HG03196 (cell line): ENCODE measurements at regions not wholly inside any gene's neighbourhood (a gene's known extent, or its start where the extent isn't known, plus 50 kb on each side); places are given as distances from the start of the nearest gene placed in this dataset.
"Not testable (repeated sequence)": the region's sequence is repeated elsewhere in the genome, so short reads cannot be mapped to it uniquely, and the experiment has no call there.

ENCODE experiments used
- ATAC-seq: cut with Tn5 transposase; IDR thresholded peaks from one replicate; pipeline ENCODE4 v1.9.1; 2021; ENCODE audit not compliant: unreplicated experiment

DNA sequence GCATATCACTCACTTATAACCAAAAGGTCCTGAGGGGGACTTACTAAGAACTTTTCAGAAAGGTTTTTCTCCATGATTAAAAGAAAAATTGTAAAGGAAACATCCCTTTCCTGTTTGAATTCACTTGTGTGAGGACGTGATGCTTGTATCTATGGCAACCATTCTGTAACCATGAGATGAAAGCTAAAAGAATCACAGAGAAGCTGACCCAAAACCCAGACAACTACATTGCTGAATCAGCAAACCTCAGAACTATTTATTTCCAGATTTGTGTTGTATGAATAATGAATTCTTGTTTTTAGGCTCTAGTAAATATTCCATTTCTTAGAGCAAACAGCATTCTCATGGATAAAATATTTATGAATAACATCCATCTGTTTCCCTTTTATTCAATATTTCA is 91.2 kb downstream of the RCHY1 start:
- no peak for ATAC-seq

DNA sequence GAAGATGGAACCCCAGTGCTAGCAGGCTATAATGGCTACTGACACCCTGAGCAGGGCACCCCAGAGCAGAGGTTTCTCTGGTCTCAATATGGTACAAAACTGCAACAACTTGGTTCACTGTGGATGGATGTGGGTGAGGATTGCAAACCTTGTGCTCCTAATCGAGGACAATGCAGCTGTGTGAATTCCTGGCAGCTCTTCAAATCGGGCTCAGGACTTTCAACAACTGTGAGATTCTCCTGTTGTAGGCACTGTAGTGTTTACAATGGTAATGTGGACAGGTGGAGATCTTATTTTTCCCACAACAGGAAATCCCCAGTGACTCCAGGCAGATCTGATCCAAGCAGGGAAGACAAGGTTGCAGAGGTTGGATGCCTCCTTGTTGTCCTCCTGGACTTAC is 101.5 kb downstream of the RCHY1 start:
- ATAC-seq = no peak

DNA sequence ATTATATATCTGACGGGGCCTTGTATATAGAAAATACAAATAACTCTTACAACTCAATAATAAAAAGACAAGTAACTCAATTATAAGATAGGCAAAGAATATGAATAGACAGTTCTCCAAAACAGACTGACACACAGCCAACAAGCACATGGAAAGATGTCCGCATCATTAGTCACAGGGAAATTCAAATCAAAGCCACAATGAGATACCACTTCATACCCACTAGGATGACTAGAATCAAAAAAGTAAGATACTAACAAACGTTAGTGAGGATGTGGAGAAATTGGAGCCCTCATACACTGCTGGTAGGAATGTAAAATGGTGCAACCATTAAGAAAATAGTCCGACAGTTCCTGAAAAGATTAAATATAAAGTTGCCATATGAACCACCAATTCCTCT is 115.7 kb downstream of the RCHY1 start:
- no peak for ATAC-seq

DNA sequence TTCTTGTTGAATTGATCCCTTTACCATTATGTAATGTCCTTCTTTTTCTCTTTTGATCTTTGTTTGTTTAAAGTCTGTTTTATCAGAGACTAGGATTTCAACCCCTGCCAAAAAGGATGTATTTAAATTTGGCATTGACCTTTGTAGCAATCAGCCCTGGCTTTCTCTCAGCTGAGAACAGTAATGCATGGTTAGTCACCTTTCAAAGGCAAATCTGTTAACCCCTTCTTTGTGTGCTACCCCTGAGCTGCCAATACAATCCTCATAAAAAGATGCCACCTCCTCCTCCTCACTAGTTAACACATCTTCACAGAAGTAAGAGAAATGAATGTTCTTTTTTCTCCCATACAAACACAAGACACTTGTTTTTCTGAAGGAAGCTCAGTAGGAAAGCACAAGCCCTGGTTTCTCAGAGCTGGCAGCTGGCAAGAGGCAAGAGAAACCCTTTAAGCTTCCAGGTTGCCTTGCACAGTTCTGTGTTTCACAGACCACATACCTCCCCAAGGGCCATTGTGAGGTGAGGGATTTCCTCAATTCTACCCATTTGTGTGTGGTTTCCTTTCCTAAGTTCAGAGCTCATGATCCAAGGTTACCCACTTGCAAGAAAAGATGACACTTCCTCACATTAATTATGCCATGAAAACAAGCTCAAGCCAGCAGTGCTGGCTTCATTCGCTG is 122.6 kb downstream of the RCHY1 start:
- ATAC-seq = no peak

DNA sequence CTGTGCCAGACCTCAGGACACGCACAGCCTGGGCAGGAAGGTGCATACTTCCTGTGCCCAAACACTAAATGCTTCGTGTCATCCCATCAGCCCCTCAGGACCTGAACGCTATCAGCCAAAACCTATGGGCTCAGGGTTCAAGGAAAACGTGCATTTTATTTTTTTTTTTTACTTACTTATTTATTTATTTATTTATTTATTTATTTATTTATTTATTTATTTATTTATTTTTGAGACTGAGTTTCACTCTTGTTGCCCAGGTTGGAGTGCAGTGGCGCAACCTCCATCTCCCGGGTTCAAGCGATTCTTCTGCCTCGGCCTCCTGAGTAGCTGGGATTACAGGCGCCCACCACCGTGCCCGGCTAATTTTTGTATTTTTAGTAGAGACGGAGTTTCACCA is 127.8 kb downstream of the RCHY1 start:
- ATAC-seq = not testable (repeated sequence)

DNA sequence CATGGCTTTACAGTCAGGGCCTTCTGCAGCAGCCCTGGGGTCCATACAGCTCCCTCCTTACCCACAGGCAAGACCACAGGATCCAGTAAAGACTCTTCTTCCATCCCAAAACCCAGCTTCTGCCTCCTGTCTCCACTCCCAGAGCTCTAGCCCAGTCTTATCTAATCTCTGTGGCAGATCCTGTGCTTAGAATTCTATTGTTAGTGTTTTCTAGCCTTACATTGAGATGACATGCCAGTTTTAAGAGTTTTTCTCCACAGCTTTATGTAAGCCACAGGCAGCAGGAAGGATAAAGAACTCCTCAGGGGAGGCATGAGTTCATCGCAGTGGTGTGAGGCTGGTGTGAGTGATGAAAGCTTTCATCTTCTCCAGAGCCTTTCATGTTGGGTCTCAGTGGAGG is 129.1 kb downstream of the RCHY1 start:
- no peak for ATAC-seq

DNA sequence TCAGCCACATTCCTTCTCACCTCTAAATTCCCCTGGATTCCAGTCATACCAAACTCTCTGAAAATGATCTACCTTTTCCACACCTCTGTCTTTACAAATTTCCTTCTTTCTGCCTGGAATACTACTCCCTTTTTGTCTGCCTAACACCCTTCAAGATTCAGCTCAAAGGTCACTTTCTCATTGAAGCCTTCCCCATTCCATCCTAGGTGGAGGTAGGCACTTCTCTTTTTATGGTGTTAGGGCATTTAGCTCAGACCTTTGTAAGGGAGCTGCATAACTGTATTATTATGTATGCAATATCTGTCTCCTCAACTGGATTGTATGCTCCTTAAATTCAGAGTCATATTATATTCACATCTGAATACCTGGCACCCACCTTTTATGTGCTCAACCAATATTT is 137.7 kb downstream of the RCHY1 start:
- no peak for ATAC-seq

DNA sequence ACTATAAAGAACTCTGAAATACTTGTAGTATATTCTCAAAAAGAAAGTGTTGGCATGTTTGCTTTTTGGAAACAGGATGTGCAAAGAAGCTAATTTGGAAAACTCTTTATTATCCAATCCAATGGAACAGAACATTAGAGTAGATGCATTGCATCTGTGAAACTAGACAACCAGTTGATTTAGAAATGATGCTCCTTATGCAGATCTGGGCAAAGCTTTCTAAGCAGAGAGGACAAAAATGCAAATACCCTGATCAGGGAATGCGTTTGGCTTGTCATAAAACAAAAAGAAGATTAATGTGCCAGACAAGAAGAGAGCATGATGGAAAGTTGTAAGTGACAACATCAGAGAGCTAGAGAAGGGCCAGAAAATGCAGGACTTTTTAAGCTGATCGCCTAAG is 142.3 kb downstream of the RCHY1 start:
- ATAC-seq = no peak

DNA sequence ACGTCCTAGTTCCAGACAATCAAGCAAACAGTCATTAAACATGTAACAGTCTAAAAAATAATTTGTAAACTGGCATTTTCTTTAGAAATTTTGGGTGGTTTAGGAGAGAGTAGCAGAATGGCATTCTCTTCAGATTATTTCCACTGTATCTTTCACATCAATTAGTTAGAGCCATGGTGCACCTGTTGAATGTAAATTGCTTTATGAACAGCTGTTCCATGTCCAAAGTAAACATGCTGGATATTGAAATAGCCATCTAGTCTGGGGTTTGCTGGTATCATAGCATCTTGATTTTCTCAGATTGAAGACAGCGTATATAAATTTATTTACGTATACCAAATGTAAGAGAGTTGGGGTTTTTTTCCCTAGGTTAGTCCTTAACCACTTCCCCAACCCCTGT is 143.6 kb downstream of the RCHY1 start:
- ATAC-seq = no peak

DNA sequence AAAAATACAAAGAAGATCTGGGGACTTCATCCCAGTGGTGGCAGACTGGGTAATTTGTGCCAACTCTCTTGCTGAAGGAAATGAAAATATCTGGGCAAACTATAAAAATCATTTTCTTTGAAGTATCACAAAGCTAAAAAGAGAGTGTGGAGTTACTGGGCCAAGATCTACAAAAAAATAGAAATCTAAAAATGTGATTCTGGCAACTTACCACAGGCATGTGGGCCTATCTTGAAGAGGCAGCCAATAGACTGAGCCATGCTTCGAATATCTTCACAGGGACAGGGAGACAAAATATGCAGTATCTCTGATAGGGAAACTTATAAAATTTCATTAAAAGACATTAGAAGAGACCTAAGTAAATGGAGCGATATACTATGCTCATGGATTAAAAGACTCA is 168.8 kb downstream of the RCHY1 start:
- no peak for ATAC-seq

DNA sequence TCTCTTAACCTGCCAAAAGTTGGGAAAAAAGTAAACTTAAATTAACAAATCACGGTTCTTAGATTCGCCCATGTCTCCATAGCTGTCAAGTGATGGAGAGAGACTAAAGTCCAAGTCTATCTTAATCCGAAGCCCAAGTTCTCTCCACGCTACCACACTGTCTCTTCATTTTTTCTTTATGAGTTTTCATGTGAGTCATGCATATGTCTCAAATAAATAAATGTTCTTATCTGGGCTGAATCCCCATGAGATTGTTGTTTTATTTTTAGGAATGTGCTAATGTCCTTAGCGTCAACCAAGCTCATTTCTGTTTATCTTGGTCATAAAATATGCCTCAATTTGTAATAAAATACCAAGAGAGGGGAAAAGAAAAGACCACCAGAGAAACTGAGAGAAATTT is 169.3 kb downstream of the RCHY1 start:
- no peak for ATAC-seq

DNA sequence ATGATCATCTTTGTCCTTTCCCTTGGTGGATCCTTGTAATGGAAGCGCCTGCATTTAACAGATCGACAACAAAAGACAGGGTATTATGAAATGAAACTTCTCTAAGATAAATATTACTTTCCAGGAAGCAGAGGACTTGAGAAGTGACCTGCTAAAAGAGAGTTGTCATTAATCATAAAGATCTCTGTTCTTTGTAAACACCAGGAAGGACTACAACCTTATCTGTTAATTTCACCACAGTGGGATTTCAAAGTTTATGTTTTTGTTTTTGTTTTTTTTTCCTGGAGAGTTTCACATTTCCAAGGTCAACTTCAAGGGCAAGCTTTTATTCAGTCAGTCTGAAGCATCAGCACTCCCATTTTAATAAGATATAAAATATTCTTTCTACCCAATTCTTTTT is 170.9 kb downstream of the RCHY1 start:
- ATAC-seq = no peak

DNA sequence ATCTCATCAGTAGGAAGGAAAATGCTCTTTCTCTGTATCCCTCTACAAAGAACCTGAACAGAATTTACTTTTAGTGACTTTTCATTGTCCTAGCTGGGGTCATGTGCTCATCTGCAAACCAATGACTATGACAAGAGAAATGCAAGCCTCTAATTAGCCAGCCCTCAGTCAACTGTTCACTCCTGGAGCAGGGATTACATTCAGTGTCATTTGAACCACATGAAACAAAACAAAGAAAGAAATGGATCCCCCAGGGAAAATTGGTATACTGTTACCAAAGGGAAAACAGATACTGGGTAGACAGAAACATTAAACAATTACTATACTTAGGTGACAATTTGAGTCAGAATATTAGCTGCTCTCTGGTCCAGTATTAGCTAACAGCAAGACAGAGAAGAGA is 173.6 kb downstream of the RCHY1 start:
- ATAC-seq = no peak

DNA sequence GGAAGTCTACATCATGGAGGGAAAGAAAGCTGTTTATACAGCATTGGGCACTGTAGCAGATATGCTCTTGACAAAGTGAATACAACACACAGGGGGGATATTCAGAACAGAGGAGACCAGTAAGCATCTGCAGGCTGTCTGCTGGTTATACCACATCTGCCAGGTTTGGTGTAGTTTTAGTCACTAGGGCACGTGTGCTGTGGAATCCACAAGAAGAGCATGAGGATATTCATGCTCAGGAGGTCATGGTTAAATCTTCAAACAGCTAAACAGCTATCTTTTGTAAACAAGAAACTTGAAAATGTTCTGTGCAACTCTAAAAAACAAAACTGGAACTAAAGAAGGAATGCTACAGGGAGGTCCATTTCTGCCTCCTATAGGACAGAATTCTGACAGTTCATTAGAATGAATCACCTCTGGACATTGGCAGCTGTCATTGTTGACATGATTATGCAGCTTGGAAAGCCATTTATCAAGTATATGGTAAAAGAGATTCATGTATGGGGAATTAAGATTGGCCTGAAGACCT is 175.8 kb downstream of the RCHY1 start:
- ATAC-seq = no peak

DNA sequence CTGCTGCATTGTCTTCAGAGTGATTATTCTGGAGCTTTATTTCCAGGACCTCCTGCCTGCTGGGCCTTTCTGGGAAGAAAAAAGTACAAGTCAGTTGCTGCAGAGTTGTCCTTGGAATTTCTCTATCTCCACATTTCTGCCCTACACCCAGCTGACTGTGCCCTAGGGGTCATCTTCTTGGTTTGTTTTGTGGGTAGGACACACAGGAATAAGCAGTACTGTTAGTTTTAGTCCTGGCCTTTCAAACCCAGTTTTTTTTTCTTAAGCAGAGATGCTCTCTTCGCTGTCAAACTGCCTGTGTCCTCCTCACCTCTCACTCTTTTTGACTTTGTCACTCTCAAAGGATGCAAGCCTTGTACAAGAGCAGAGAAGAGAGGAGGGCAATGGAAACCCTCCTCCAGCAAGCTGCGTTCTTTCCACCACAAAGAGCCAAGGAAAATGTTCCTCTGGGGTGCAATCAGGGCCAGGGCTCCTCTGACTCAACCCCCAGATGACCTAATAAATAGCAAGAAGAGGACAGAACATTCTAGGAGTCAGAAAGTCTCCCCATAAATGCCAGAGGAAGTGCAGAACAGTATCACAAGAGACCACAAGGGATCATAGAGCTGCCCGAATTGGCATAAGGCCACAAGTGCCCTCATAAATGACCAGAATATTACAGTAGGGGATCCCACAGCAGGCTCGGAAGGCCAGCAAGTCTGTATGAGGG is 186.2 kb downstream of the RCHY1 start:
- ATAC-seq = no peak

DNA sequence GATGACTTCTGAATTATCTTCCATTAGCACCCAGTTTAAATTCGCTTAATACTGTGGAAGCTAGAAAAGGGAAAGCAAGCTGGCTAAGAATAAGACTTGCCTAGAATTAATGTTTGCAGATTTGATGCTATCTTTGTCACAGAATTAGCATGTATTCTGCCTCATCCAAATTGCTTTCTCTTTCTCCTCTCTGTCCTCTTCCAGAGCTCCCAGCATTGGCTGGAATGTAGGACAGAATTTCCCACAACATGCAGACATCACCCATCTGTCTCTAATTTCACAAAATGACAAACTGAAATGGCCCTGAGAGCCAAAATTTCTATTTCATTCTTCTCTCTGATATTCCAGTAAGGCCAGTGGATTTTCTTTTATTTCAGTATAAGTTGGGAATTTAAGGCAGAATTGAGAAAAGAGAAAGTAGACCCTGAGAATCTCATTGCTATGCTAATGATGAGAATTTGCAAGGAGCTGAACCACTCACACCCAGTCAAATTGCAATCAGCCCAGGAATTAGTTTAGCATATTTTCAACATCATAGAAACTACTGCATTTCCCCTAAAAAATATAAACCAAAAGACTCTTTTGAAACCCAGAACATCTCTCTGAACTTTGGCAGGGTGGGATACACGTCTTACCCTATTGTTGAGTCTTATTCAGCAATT is 188.8 kb downstream of the RCHY1 start:
- ATAC-seq = no peak

DNA sequence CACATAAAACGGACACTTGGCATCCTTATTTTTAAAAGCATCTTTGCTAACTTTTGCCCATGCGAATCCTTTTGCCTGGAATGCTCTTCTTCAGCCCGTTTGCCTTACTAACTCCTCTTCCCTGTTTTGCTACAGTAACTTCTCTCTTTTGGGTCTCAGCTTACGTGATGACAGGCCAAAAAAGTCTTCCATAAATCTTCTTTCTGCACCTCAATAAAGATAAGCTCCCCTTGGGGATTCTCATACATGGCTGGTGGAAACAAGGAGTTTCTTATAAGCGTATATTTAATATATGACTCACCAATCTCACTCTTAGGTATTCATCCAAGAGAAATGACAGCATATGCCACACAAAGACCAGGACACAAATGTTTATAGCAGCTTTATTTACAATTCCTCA is 192.7 kb downstream of the RCHY1 start:
- ATAC-seq = no peak

DNA sequence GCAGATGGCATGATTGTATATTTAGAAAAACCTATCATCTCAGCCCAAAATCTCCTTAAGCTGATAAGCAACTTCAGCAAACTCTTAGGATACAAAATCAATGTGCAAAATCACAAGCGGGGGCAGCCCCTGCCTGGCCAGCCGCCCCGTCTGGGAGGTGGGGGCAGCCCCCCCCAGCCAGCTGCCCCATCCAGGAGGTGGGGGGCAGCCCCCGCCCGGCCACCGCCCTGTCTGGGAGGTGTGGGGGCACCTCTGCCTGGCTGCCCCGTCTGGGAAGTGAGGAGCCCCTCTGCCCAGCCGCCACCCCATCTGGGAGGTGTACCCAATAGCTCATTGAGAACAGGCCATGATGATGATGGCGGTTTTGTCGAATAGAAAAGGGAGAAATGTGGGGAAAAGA is 196.6 kb downstream of the RCHY1 start:
- ATAC-seq = not testable (repeated sequence)

DNA sequence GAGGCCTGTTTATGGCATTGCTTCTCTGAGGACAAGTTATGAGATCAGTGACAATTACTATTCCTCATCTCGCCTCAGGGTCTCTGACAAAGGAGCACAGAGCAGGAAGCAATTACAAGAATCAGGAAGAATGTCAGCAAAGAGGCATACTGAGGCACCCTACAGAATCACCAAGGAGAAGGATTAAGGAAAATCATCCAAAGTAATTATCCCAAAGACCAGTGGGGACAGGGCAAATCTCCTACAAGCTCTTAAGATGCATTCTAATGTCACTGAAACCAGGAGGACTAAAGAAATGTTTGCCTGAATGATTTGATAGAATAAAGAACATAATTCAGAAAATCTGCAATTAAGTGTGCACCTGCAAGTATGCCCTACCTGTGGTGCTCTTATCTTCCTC is 206.2 kb downstream of the RCHY1 start:
- no peak for ATAC-seq

DNA sequence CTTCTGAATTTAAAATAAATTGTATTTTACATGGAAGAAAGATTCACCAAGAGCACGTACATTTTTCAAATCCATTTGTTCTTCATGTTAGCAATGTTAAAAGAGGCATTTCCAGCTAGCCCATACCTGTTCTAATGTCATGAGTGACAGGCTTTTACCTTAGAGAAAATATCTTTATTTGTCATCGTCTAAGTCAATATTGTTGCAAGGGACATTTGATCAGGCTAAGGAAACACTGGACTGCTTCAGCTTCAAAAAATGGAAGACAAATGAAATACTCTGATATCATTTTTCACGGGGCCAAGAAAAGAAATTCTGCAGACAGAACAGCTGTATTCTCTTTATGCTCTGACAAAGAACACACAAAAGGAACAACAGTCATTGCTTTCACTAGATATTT is 207.7 kb downstream of the RCHY1 start:
- ATAC-seq = no peak

DNA sequence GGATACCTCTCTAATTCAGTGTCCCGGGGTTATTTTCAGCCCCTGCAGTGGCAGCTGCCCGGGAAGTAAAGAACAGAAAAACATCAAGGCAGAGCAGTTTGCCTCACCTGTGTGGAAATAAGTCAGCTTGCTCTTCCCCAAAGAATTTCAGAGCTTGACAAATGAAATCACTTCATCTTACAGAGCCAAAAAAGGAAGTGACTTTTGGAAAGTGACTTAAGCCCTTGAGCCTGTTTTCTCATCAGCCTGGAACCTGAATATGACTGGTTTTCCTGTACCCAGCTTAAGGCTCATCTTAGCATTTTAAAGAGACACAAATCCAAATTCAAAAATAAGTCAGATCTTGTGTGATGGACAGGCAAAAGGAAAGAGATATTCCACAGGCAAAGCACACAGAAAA is 211.6 kb downstream of the RCHY1 start:
- ATAC-seq = no peak

DNA sequence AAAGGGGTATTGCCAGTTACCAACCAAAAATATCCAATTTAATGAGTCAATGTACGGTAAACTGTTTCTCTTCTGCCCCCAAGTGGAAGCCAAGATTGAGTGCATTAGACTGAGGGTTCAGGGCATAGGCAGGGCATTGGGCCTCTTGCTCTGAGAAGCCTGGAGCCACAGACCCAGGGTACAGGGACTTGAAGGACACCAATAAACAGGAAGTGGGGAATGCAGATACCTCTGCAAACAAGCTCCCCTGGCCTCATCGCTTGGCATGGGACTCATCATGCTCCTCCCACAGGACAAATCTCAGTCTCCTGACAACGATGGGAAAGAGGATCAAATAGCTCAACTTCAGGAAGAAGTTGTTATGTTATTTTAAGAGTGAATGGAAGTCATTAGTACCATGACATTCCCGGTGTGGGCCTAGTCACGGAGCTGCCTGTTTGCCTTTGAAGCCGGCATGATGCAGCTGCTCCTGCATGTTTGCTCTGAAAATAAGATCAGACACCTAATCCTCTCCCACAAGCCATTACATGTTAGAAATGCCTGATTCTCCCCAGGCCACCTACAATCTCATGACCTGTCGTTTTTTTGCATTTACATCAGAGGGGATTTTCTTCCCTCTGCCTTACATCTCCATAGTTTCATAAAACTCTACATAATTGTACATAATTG is 224.2 kb downstream of the RCHY1 start:
- no peak for ATAC-seq
